ENCODE measurements at regions not wholly inside any gene's neighbourhood (a gene's known extent, or its start where the extent isn't known, plus 50 kb on each side); places are given as distances from the start of the nearest gene placed in this dataset.
A peak's percentile ranks its signal among the peaks of the same experiment; 100 is the strongest.

DNA sequence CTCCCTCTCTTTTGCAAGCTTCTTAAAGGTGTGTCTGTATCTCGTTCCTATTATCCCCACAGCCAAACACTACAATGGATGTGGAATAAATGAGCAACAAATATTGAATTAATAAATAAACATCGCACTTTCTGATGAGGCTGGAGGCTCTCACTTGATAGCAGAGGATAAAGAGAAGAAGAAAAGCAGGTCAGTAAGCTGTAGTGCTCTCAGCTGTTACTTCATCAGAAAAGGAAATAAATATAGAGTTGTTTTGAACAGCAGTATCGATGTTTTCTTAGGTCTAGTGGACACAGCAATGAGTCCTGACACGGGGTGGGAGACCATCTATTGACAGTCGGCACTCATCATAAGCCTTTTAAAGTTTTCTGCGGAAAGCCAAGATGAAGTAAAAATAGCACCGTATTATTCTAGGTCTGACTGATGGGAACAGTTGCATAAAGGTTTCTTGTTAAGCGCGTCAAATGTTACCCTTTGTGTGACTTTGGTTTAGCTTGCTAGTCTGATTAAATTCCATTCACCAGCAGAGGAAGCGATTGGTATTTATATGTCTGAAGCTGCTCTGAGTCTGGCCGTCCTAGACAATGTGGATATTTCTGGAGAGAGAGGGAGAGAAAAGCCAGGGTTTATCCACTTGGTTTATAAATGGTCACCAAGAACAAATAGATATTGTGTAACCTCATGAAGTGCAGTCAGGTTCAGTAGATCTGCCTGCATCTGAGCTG is 646.1 kb downstream of the CDH11 start:
- H3K9me3 ChIP-seq (ENCODE audit: severe bottlenecking), result no peaks in the 10 kb centered on the region
- no peak overlapping the region for H3K4me3 ChIP-seq (ENCODE audit: low read depth, low read length)
- TF ChIP-seq, protein P1, sequence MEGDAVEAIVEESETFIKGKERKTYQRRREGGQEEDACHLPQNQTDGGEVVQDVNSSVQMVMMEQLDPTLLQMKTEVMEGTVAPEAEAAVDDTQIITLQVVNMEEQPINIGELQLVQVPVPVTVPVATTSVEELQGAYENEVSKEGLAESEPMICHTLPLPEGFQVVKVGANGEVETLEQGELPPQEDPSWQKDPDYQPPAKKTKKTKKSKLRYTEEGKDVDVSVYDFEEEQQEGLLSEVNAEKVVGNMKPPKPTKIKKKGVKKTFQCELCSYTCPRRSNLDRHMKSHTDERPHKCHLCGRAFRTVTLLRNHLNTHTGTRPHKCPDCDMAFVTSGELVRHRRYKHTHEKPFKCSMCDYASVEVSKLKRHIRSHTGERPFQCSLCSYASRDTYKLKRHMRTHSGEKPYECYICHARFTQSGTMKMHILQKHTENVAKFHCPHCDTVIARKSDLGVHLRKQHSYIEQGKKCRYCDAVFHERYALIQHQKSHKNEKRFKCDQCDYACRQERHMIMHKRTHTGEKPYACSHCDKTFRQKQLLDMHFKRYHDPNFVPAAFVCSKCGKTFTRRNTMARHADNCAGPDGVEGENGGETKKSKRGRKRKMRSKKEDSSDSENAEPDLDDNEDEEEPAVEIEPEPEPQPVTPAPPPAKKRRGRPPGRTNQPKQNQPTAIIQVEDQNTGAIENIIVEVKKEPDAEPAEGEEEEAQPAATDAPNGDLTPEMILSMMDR (IDR thresholded peaks at IDR 0.05; ENCODE audit: low read depth, low read length), result no peak
- DNase-seq, result no peak
- H3K27me3 ChIP-seq (ENCODE audit: insufficient read depth, low read depth, severe bottlenecking), result no peaks in the 10 kb centered on the region
- no peaks in the 10 kb centered on the region for H3K36me3 ChIP-seq
- H3K27ac ChIP-seq, result no peak overlapping the region

DNA sequence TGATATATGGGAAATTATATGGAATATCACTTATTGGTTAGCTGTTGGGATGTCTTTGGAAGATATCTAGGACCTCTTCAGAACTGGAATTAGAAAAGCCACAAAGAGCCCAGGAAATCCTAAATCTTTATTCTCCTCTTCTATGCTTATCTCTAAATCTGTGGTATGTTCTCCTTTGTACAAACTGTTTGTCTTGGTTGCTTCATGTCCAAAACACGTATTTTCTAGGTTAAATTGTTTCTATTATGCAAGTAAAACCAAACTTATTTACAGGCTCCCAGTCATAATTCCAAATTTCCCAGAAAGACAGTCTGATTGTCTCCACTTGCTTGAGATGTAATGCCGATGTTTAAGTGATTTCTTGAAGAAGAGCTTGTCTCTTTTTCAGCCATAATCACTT is 650.9 kb downstream of the CDH11 start:
- Histone ChIP-seq H3K36me3 (no peaks in the 10 kb centered on the region), H3K4me3 (ENCODE audit: low read depth, low read length) (no peak overlapping the region), H3K9me3 (ENCODE audit: severe bottlenecking) (no peaks in the 10 kb centered on the region), H3K27ac (no peak overlapping the region), H3K27me3 (ENCODE audit: insufficient read depth, low read depth, severe bottlenecking) (no peaks in the 10 kb centered on the region)
- TF ChIP-seq, protein P1 (IDR thresholded peaks at IDR 0.05; ENCODE audit: low read depth, low read length), result no peak
- DNase-seq, result no peak

DNA sequence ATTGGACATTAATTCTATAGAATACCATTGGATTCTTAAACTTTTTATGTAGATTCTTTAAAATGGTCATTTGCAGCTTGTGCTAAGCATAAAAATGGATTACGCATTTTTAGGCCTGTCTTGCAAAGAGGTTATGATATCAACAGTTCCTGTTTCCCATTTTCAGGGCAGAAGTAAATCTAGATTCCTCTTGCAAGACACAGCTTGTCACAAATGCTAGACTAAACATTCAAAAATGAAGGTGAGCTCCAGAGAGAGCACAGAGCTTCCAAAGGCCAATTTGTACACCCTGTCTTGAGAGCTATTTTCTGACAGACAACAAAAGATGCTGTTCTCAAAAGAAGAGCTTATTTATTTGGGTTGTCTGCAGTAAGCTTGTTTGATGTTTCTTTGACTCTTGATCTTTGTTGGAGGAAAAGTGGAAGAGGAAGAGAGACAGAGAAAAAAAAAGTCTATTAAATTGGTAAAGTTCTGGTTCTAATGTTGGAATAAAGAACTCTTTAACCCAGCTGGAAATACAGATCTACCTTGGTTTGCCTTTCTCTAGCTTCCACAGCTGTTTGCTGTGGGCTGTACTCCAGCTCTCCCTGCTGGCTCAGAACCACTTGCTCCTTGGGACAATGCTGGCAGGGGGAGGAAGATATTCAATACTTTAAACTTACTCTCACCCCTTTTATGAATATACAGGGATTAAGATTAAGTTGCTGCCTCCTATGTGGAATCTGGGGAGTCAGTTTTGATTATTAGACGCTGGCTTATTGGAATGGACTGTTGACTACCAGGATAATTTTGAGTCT is 651.8 kb downstream of the CDH11 start:
- H3K27me3 ChIP-seq (ENCODE audit: insufficient read depth, low read depth, severe bottlenecking), result no peaks in the 10 kb centered on the region
- no peak overlapping the region for H3K4me3 ChIP-seq (ENCODE audit: low read depth, low read length)
- no peaks in the 10 kb centered on the region for H3K36me3 ChIP-seq
- DNase-seq, result no peak
- no peaks in the 10 kb centered on the region for H3K9me3 ChIP-seq (ENCODE audit: severe bottlenecking)
- H3K27ac ChIP-seq, result no peak overlapping the region
- TF ChIP-seq, protein P1 (IDR thresholded peaks at IDR 0.05; ENCODE audit: low read depth, low read length), result peak; percentile 5; the same call in 1 of the 2 replicates

DNA sequence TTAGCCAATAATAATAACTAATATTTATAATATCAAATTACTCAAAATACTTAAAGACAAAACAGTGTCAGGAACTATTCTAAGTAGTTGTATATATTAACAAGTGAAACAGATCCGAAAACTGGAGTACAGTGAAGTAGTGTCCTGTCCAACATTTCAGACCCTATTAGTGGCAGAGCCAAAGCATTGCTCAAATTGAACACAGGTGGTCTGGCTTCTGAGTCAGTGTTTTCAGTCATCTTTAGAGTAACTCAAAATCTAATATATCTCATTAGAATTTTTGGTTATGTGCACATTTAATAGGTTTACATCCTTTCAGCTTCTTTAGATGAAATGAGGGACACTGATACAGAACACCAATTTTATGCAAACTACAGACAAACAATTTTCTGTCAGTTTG is 652.5 kb downstream of the CDH11 start:
- Histone ChIP-seq H3K9me3 (ENCODE audit: severe bottlenecking) (no peaks in the 10 kb centered on the region), H3K27ac (no peak overlapping the region)
- TF ChIP-seq, protein P1 (IDR thresholded peaks at IDR 0.05; ENCODE audit: low read depth, low read length), result no peak

DNA sequence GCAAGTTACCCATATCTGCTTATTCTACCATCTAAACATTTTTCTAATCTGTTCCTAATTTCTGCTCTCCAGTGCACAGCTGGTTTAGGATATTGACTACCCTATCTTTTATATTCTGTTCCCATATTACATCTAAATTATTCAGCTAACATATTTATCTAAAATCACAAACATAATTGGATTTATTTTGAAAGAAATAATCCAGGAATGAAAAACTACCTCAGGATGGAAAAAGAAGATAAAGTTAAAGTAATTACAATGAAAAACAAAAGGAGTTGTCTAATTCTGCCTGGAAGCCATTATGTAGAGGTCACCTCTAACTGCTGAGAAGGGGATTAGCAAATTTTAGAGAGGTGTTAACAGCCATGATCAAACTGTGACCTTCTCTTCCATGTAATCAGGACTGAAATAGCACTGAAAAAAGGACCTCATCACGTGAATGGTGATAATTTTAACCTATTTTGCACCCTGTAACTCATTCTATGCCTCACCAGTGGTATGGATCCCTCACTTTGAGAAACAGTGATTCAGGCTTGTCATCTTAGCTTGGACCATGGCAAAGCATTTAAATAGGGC is 653.3 kb downstream of the CDH11 start:
- no peak overlapping the region for H3K27ac ChIP-seq
- no peaks in the 10 kb centered on the region for H3K9me3 ChIP-seq (ENCODE audit: severe bottlenecking)
- DNase-seq, result no peak
- no peaks in the 10 kb centered on the region for H3K27me3 ChIP-seq (ENCODE audit: insufficient read depth, low read depth, severe bottlenecking)
- no peak overlapping the region for H3K4me3 ChIP-seq (ENCODE audit: low read depth, low read length)
- no peaks in the 10 kb centered on the region for H3K36me3 ChIP-seq
- TF ChIP-seq, protein P1 (IDR thresholded peaks at IDR 0.05; ENCODE audit: low read depth, low read length), result no peak

More for the DNA sequence above, 652.5 kb downstream of the CDH11 start:
- no peak overlapping the region for H3K4me3 ChIP-seq (ENCODE audit: low read depth, low read length)
- no peak for DNase-seq
- no peaks in the 10 kb centered on the region for H3K27me3 ChIP-seq (ENCODE audit: insufficient read depth, low read depth, severe bottlenecking)
- H3K36me3 ChIP-seq, result no peaks in the 10 kb centered on the region
